ENCODE measurements at regions not wholly inside any gene's neighbourhood (a gene's known extent, or its start where the extent isn't known, plus 50 kb on each side); places are given as distances from the start of the nearest gene placed in this dataset.

DNA sequence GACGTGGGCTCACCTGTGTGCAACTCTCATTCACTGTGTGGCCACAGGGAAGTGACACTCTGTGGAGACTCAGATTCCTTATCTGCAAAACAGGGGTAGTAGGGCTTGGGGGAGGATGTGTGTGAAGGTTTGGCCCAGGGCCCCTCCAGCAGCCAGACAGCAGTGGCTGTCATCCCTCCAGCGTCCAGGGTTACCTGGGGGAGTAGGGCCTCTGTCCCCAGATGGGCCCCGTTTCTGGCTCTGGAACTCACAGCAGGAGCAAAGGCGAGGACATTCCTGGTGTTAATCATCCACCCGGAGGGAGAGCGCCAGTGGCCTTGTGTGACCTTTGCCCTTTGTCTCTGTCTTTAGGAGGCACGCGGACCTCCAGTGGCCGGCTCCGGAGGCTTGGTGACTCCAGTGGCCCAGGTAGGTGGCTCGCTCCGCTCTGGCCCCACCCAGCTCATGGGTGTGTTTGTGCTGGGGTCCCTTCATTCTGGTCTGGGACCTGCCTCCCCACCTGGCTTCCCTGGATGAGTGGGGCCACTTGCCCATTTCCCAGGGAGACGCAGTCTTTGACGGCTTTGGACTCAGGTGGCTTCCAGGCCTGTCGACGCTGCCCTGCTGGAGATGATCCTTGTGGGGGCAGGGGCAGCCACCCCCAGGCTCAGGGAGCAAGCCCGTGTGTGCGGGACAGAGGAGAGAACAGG lies 166.2 kb downstream of the SEC14L1 start (continued):
- TF ChIP-seq ZBED4 (CRISPR knock-in tag; IDR thresholded peaks at IDR 0.05; ENCODE audit: borderline replicate concordance) (peak; percentile 80; the same call in 1 of the 2 replicates), ZFX (CRISPR knock-in tag; IDR thresholded peaks at IDR 0.05; ENCODE audit: low read depth) (peak; percentile 91), ZNF207 (IDR thresholded peaks at IDR 0.05; ENCODE audit: borderline replicate concordance) (no peak), SOX6 (IDR thresholded peaks at IDR 0.05) (no peak), SOX6 (CRISPR knock-in tag; IDR thresholded peaks at IDR 0.05) (peak; percentile 94), FOXM1 (CRISPR knock-in tag; IDR thresholded peaks at IDR 0.05) (no peak), ZNF367 (CRISPR knock-in tag; IDR thresholded peaks at IDR 0.05; ENCODE audit: borderline replicate concordance) (no peak; the same call in 1 of the 2 replicates), TAF1 (CRISPR knock-in tag; IDR thresholded peaks at IDR 0.05) (peak; percentile 20; the same call in 1 of the 2 replicates), MEIS2 (CRISPR knock-in tag; IDR thresholded peaks at IDR 0.05) (peak; percentile 76; the same call in 1 of the 2 replicates), ZNF629 (CRISPR knock-in tag; conservative IDR thresholded peaks at IDR 0.05) (peak; percentile 65), ZHX1 (CRISPR knock-in tag; IDR thresholded peaks at IDR 0.05; ENCODE audit: low read depth) (no peak), GLMP (CRISPR knock-in tag; IDR thresholded peaks at IDR 0.05; ENCODE audit: borderline replicate concordance) (no peak), CREM (IDR thresholded peaks at IDR 0.05) (peak; percentile 68; the same call in 1 of the 2 replicates), CREM (CRISPR knock-in tag; IDR thresholded peaks at IDR 0.05) (no peak), MAF1 (CRISPR knock-in tag; IDR thresholded peaks at IDR 0.05; ENCODE audit: borderline replicate concordance) (peak; percentile 72; the same call in 1 of the 2 replicates), NCOA2 (CRISPR knock-in tag; IDR thresholded peaks at IDR 0.05) (peak; percentile 87)
- TF ChIP-seq, protein P1, sequence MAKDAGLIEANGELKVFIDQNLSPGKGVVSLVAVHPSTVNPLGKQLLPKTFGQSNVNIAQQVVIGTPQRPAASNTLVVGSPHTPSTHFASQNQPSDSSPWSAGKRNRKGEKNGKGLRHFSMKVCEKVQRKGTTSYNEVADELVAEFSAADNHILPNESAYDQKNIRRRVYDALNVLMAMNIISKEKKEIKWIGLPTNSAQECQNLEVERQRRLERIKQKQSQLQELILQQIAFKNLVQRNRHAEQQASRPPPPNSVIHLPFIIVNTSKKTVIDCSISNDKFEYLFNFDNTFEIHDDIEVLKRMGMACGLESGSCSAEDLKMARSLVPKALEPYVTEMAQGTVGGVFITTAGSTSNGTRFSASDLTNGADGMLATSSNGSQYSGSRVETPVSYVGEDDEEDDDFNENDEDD (CRISPR knock-in tag; IDR thresholded peaks at IDR 0.05; ENCODE audit: borderline replicate concordance) = peak; percentile 85
- TF ChIP-seq, protein P2, sequence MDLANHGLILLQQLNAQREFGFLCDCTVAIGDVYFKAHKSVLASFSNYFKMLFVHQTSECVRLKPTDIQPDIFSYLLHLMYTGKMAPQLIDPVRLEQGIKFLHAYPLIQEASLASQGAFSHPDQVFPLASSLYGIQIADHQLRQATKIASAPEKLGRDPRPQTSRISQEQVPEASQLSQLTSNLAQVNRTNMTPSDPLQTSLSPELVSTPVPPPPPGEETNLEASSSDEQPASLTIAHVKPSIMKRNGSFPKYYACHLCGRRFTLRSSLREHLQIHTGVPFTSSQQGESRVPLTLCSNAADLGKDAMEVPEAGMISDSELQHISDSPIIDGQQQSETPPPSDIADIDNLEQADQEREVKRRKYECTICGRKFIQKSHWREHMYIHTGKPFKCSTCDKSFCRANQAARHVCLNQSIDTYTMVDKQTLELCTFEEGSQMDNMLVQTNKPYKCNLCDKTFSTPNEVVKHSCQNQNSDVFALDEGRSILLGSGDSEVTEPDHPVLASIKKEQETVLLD (CRISPR knock-in tag; IDR thresholded peaks at IDR 0.05; ENCODE audit: low read depth) = no peak

Data from HepG2 (cell line).